CD4-positive, alpha-beta T cell (primary cell): ENCODE measurements at regions not wholly inside any gene's neighbourhood (a gene's known extent, or its start where the extent isn't known, plus 50 kb on each side); places are given as distances from the start of the nearest gene placed in this dataset.

Experiments used
- ATAC-seq: fragments of 200-7000 bp; cut with Tn5 transposase; one replicate; pipeline ENCODE4 v1.10.0; 2022; ENCODE audit warnings: mild to moderate bottlenecking; ENCODE audit not compliant: poor library complexity
- CTCF ChIA-PET: fragments of 350-600 bp; sonication (Branson Sonifier 250); formaldehyde crosslinking; loops from one replicate; lab custom pipeline; 2021; ENCODE audit warnings: antibody characterized with exemption, inconsistent platforms; lab: Charles Lee
- POLR2A ChIA-PET: fragments of 350-600 bp; sonication (Branson Sonifier 250); formaldehyde crosslinking; loops from one replicate; lab custom pipeline; 2021; ENCODE audit warnings: antibody characterized with exemption, inconsistent platforms; lab: Charles Lee
- DNase-seq, 14 experiments: peaks; one replicate each; pipeline ENCODE4 v3.0.0-alpha.2; 2013 to 2020; ENCODE audit warnings: mixed read lengths in 2 of 14
- H3K27ac ChIP-seq, 2 donors: one replicate each; pipeline versions ENCODE4 v1.5.1 to v1.7.0; 2013; ENCODE audit warnings: low read length in 2 of 2, low read depth in 1 of 2, mild to moderate bottlenecking in 1 of 2
- H3K27me3 ChIP-seq, 2 experiments: 1 replicate in 1 of 2; 2 replicates in 1 of 2; pipeline versions ENCODE4 v1.6.1 to v1.7.0; 2013; ENCODE audit warnings: low read length in 2 of 2, control low read depth in 1 of 2, mild to moderate bottlenecking in 1 of 2, moderate library complexity in 1 of 2; ENCODE audit not compliant: insufficient read depth in 2 of 2, control insufficient read depth in 1 of 2
- H3K36me3 ChIP-seq: one replicate; pipeline ENCODE4 v1.6.1; 2013; ENCODE audit warnings: low read length, control low read depth; ENCODE audit not compliant: insufficient read depth
- H3K4me1 ChIP-seq: one replicate; pipeline ENCODE4 v1.6.1; 2013; ENCODE audit warnings: low read length, control low read depth; ENCODE audit not compliant: insufficient read depth
- H3K4me3 ChIP-seq: one replicate; pipeline ENCODE4 v1.5.1; 2013; ENCODE audit warnings: mild to moderate bottlenecking, low read length, moderate library complexity
- H3K9me3 ChIP-seq, 2 experiments: 1 replicate in 1 of 2; 2 replicates in 1 of 2; pipeline versions ENCODE4 v1.6.1 to v1.7.0; 2013; ENCODE audit warnings: low read length in 2 of 2, mild to moderate bottlenecking in 2 of 2, control low read depth in 1 of 2, moderate library complexity in 1 of 2; ENCODE audit not compliant: control insufficient read depth in 1 of 2, insufficient read depth in 1 of 2
- H3K27ac Mint-ChIP-seq: one replicate; pipeline ENCODE4 v1.8.0; 2020; ENCODE audit warnings: mixed read lengths
- H3K27me3 Mint-ChIP-seq: one replicate; pipeline ENCODE4 v1.8.0; 2021; ENCODE audit warnings: mixed read lengths
- H3K36me3 Mint-ChIP-seq: one replicate; pipeline ENCODE4 v1.8.0; 2021; ENCODE audit warnings: low read depth, mixed read lengths
- H3K4me1 Mint-ChIP-seq: one replicate; pipeline ENCODE4 v1.8.0; 2021; ENCODE audit warnings: low read depth, mixed read lengths
- H3K4me3 Mint-ChIP-seq: one replicate; pipeline ENCODE4 v1.8.0; 2020; ENCODE audit warnings: mild to moderate bottlenecking, mixed read lengths
- H3K9me3 Mint-ChIP-seq: one replicate; pipeline ENCODE4 v1.8.0; 2020; ENCODE audit warnings: mixed read lengths
- intact Hi-C, 2 experiments: fragments of 100-400 bp; cut with DNase I in 1 of 2; cut with micrococcal nuclease in 1 of 2; formaldehyde crosslinking; loops; one replicate each; pipeline versions ENCODE4 v1.15.1 to v1.9.0; 2023 to 2025; cut with DNase I, micrococcal nuclease
- TF ChIP-seq, protein P1 (sequence below): fragments of 200-600 bp; IDR thresholded peaks from one replicate; pipeline ENCODE4 v1.8.0; 2022; ENCODE audit warnings: antibody characterized with exemption, mild to moderate bottlenecking

GRCh38 chr15:95948411-95948810 is 382.1 kb upstream of the NR2F2 start:
- Histone ChIP-seq H3K4me1 (no peaks in the 10 kb centered on the region), H3K27me3 (no peaks in the 10 kb centered on the region), H3K36me3 (no peaks in the 10 kb centered on the region), H3K4me3 (no peak overlapping the region), H3K27ac (no peak overlapping the region), H3K9me3 (peaks cover 0 to 4% of the 10 kb centered on the region in 2 experiments)
- Mint-ChIP-seq H3K4me3 (no peak overlapping the region), H3K27me3 (no peaks in the 10 kb centered on the region), H3K36me3 (no peaks in the 10 kb centered on the region), H3K27ac (no peak overlapping the region), H3K4me1 (no peaks in the 10 kb centered on the region), H3K9me3 (peaks cover 4% of the 10 kb centered on the region)
- TF ChIP-seq, protein P1, sequence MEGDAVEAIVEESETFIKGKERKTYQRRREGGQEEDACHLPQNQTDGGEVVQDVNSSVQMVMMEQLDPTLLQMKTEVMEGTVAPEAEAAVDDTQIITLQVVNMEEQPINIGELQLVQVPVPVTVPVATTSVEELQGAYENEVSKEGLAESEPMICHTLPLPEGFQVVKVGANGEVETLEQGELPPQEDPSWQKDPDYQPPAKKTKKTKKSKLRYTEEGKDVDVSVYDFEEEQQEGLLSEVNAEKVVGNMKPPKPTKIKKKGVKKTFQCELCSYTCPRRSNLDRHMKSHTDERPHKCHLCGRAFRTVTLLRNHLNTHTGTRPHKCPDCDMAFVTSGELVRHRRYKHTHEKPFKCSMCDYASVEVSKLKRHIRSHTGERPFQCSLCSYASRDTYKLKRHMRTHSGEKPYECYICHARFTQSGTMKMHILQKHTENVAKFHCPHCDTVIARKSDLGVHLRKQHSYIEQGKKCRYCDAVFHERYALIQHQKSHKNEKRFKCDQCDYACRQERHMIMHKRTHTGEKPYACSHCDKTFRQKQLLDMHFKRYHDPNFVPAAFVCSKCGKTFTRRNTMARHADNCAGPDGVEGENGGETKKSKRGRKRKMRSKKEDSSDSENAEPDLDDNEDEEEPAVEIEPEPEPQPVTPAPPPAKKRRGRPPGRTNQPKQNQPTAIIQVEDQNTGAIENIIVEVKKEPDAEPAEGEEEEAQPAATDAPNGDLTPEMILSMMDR = no peak
- ATAC-seq (no peak), DNase-seq (no peak)
- CTCF ChIA-PET = no interaction called here
- POLR2A ChIA-PET = no interaction called here
- intact Hi-C loops = no loop called here

DNA sequence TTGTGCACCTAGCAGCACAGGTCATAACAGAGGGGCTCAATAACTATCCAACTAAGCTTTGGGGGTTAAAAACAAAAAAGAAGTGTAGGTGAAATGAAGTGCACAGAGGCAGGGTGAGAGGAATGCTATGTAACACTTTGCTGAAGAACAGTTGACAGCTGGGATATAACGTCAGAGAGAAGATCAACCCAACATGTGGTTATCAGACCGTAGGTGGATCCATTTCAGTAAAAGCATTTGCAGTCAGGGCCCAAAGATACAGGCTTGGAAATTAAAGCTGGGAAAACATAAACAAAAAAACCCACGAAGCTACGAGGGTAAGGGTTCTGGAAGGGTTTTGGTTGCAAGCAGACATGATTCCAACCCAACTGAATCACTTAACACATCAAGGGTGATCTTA is 377.5 kb upstream of the NR2F2 start:
- POLR2A ChIA-PET = no interaction called here
- no peaks in the 10 kb centered on the region for H3K27me3 Mint-ChIP-seq
- H3K4me1 Mint-ChIP-seq = no peaks in the 10 kb centered on the region
- H3K27ac ChIP-seq = no peak overlapping the region
- H3K4me3 Mint-ChIP-seq = no peak overlapping the region
- DNase-seq (no peak), ATAC-seq (no peak)
- intact Hi-C loops = no loop called here
- TF ChIP-seq, protein P1 = no peak
- H3K4me1 ChIP-seq = no peaks in the 10 kb centered on the region
- peaks cover 6% of the 10 kb centered on the region for H3K9me3 Mint-ChIP-seq
- H3K36me3 ChIP-seq = no peaks in the 10 kb centered on the region
- H3K4me3 ChIP-seq = no peak overlapping the region
- peaks cover 0 to 4% of the 10 kb centered on the region in 2 experiments for H3K9me3 ChIP-seq
- H3K36me3 Mint-ChIP-seq = no peaks in the 10 kb centered on the region
- CTCF ChIA-PET = no interaction called here
- H3K27me3 ChIP-seq = no peaks in the 10 kb centered on the region
- no peak overlapping the region for H3K27ac Mint-ChIP-seq

DNA sequence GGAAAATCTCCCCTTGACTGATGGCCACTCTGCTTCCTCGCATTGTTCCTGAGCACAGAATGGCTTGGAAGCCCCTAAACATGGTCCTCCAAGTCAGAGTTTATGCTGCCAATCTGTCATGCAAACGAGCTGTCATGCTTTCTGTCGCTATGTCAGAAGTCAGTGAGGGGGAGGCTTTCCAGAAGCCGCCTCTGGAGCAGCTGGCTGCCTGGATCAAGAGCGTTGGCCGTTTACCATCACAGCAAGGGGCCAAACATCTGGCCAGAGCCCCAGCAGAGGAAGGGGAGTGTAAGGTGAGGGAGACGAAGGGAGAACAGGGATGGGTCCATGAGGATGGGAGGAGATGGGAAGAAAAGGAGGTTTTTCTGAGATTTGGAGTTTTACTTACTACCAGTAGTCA is 372.6 kb upstream of the NR2F2 start:
- DNase-seq (no peak), ATAC-seq (no peak)
- no peak overlapping the region for H3K27ac Mint-ChIP-seq
- Histone ChIP-seq H3K4me1 (no peaks in the 10 kb centered on the region), H3K27me3 (no peaks in the 10 kb centered on the region), H3K36me3 (no peaks in the 10 kb centered on the region), H3K4me3 (no peak overlapping the region), H3K9me3 (peaks cover 3 to 5% of the 10 kb centered on the region in 2 experiments), H3K27ac (no peak overlapping the region)
- peaks cover 12% of the 10 kb centered on the region for H3K9me3 Mint-ChIP-seq
- TF ChIP-seq, protein P1 = no peak
- intact Hi-C loops = no loop called here
- CTCF ChIA-PET = no interaction called here
- H3K27me3 Mint-ChIP-seq = no peaks in the 10 kb centered on the region
- no peaks in the 10 kb centered on the region for H3K36me3 Mint-ChIP-seq
- H3K4me3 Mint-ChIP-seq = no peak overlapping the region
- no peaks in the 10 kb centered on the region for H3K4me1 Mint-ChIP-seq
- POLR2A ChIA-PET = no interaction called here
